Chondrocyte (in vitro differentiated cells): ENCODE measurements at regions not wholly inside any gene's neighbourhood (a gene's known extent, or its start where the extent isn't known, plus 50 kb on each side); places are given as distances from the start of the nearest gene placed in this dataset.

Experiments
- DNase-seq: peaks from one replicate; pipeline ENCODE4 v3.0.0; 2021; ENCODE audit warnings: mixed read lengths, low spot score
- H3K27ac Mint-ChIP-seq: one replicate; pipeline ENCODE4 v1.8.0; 2021; ENCODE audit warnings: mild to moderate bottlenecking, moderate library complexity, mixed read lengths; ENCODE audit not compliant: unreplicated experiment
- H3K27me3 Mint-ChIP-seq: 2 replicates; pipeline ENCODE4 v1.8.0; 2021; ENCODE audit warnings: low read depth, mixed read lengths
- H3K36me3 Mint-ChIP-seq: 2 replicates; pipeline ENCODE4 v1.8.0; 2021; ENCODE audit warnings: low read depth, mixed read lengths
- H3K4me1 Mint-ChIP-seq: 2 replicates; pipeline ENCODE4 v1.8.0; 2021; ENCODE audit warnings: low read depth, mild to moderate bottlenecking, mixed read lengths
- H3K4me3 Mint-ChIP-seq: one replicate; pipeline ENCODE4 v1.8.0; 2021; ENCODE audit warnings: mild to moderate bottlenecking, moderate library complexity, mixed read lengths; ENCODE audit not compliant: unreplicated experiment
- H3K9me3 Mint-ChIP-seq: 2 replicates; pipeline ENCODE4 v1.8.0; 2021; ENCODE audit warnings: low read depth, mixed read lengths
- TF ChIP-seq, protein P1 (sequence below): fragments of 200-600 bp; sonication (generic); IDR thresholded peaks from 2 replicates; pipeline ENCODE4 v1.5.0; 2021; ENCODE audit warnings: antibody characterized with exemption, mild to moderate bottlenecking, moderate library complexity

DNA sequence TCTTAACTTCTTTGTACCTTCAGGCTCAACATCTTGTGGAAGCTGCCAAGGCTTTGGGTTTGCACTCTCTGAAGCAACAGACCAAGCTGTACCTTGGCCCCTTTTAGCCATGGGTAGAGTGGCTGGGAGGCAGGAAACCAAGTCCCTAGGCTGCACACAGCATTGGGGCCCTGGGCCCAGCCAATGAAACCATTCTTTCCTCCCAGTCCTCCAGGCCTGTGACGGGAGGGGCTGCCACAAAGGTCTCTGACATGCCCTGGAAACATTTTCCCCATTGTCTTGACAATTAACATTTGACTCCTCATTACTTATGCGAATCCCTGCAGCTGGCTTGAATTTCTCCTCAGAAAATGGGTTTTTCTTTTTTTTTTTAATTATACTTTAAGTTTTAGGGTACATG is 253.1 kb upstream of the GADL1 start:
- Mint-ChIP-seq H3K27me3 (no peaks in the 10 kb centered on the region), H3K4me3 (no peak overlapping the region), H3K27ac (no peak overlapping the region), H3K36me3 (peaks cover 1% of the 10 kb centered on the region), H3K4me1 (no peaks in the 10 kb centered on the region), H3K9me3 (peaks cover 19% of the 10 kb centered on the region)
- TF ChIP-seq, protein P1, sequence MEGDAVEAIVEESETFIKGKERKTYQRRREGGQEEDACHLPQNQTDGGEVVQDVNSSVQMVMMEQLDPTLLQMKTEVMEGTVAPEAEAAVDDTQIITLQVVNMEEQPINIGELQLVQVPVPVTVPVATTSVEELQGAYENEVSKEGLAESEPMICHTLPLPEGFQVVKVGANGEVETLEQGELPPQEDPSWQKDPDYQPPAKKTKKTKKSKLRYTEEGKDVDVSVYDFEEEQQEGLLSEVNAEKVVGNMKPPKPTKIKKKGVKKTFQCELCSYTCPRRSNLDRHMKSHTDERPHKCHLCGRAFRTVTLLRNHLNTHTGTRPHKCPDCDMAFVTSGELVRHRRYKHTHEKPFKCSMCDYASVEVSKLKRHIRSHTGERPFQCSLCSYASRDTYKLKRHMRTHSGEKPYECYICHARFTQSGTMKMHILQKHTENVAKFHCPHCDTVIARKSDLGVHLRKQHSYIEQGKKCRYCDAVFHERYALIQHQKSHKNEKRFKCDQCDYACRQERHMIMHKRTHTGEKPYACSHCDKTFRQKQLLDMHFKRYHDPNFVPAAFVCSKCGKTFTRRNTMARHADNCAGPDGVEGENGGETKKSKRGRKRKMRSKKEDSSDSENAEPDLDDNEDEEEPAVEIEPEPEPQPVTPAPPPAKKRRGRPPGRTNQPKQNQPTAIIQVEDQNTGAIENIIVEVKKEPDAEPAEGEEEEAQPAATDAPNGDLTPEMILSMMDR = no peak
- DNase-seq = no peak

DNA sequence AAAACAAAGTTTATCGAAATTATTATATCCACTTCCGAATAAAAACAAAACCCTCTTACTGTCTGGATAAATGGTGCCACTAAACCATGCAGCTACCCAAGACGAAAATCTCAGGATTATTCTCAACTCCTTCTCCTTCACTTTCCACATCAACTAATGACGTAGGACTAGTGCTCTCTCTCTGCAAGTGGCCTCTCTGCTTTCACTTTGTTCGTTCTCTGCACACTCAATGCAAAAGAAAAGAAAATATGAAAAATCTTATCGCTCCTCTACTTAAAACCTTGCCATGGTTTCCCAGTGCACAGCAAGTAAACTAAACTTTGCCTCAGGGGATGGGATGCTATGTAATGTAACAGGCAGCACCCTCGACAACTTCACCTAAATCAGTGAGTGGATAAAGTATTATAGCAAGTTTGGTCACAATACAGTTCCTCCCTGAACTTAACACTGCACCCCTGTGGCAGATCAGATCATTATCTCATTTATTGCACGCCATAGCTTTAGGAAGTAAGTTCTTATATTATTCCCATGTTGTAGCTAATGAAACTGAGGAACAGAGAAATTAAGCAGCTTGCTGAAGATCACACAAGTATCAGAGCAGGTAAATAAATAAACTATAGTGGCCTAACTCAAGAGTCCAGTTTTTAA is 262.7 kb upstream of the GADL1 start:
- Mint-ChIP-seq H3K36me3 (no peaks in the 10 kb centered on the region), H3K9me3 (no peaks in the 10 kb centered on the region), H3K27me3 (no peaks in the 10 kb centered on the region), H3K4me3 (no peak overlapping the region), H3K27ac (no peak overlapping the region), H3K4me1 (peaks cover 24% of the 10 kb centered on the region)
- DNase-seq = no peak
- TF ChIP-seq, protein P1 = peak; percentile 38

DNA sequence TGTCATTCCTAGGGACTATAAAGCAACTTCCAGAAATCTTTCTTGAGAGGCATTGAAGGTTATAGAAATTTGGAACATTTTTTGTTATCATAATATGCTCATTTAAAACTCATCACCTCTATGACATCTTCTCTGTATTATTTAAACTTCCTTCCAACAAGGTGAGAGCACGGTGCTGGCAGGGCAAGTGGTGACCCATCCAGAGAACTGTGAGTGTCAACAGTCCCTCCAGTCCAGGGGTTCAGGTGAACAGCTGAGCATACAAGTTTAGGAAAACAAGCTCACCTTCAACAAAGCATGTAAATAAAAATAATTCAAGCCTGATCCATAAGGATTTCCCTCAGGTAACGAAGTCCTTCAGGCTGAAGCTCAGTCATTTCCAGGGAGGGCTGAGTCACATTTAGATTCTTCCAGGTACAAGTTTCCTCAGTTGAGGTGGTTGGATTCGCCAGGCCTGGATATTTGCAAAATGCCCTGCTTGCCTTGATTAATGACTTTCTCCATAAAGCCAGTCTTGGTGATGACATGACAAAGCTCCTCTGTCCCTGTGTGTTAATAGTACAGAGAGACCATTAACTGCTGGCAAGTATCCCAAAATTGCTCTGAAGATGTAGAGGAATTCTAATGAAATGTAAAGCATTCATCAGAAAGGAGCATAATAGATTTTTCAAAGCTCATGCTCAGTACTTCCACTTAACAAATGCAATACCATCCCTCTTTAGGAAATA is 263.6 kb upstream of the GADL1 start:
- TF ChIP-seq, protein P1 = no peak
- Mint-ChIP-seq H3K4me1 (peaks cover 26% of the 10 kb centered on the region), H3K36me3 (no peaks in the 10 kb centered on the region), H3K4me3 (no peak overlapping the region), H3K9me3 (no peaks in the 10 kb centered on the region), H3K27ac (no peak overlapping the region), H3K27me3 (no peaks in the 10 kb centered on the region)
- DNase-seq = no peak

DNA sequence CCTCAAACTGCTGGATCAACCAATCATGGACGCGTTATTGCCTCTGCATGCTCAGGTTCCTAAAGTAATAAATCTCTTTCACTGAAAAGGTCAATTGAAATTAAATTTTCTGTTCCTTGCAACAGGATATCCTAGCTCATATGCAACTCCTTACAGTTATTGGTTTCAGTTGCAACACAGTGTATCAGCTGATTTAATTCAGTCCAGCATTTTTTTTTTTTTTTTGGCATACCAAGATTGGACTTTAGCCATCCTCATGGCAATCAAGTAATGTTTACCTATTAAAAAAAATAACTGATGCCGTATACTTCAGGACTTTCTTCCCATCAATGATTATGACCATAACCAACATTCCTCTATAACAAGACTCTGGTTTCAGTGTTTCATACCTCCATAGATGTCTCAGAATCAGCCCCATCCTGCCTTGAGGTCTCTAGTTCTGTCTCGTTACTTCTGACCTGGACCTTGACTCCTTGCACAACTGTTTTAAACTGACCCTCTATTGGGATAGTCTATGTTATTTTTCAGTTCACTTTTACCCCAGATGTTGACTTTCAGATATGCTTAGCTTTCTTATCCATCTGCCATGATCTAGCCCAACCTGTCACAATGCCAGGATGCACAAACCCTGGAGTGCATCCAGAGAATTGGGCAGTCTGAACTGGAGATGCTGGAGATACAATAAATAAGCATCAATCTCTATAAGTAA is 265.0 kb upstream of the GADL1 start:
- no peaks in the 10 kb centered on the region for H3K27me3 Mint-ChIP-seq
- no peaks in the 10 kb centered on the region for H3K9me3 Mint-ChIP-seq
- H3K36me3 Mint-ChIP-seq = no peaks in the 10 kb centered on the region
- DNase-seq = no peak
- no peak overlapping the region for H3K4me3 Mint-ChIP-seq
- peaks cover 31% of the 10 kb centered on the region for H3K4me1 Mint-ChIP-seq
- no peak overlapping the region for H3K27ac Mint-ChIP-seq
- TF ChIP-seq, protein P1 = no peak

DNA sequence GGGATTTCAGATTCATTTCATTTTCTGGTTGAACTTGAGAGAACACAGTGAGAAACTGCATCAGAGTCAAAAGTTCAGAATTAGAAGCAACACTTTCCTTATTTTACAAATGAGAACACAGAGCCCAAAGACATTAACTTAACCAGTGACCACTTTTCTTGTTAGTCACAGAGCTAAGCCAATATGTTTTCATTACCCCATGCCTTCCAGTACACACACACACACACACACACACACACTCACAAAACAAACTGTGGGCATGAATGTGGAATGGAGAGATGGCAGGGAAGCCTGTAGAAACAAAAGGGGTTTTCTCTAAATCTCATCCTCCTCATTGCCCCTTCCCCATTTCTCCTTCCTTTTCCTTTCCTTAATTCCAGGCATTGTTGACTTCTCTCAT is 267.4 kb upstream of the GADL1 start:
- TF ChIP-seq, protein P1 = no peak
- H3K27ac Mint-ChIP-seq = no peak overlapping the region
- peaks cover 53% of the 10 kb centered on the region for H3K4me1 Mint-ChIP-seq
- no peak overlapping the region for H3K4me3 Mint-ChIP-seq
- H3K27me3 Mint-ChIP-seq = no peaks in the 10 kb centered on the region
- no peaks in the 10 kb centered on the region for H3K36me3 Mint-ChIP-seq
- no peaks in the 10 kb centered on the region for H3K9me3 Mint-ChIP-seq
- DNase-seq = no peak
